PC-9 (cell line): ENCODE measurements at regions not wholly inside any gene's neighbourhood (a gene's known extent, or its start where the extent isn't known, plus 50 kb on each side); places are given as distances from the start of the nearest gene placed in this dataset.
A peak's percentile ranks its signal among the peaks of the same experiment; 100 is the strongest.
"Not testable (repeated sequence)": the region's sequence is repeated elsewhere in the genome, so short reads cannot be mapped to it uniquely, and the experiment has no call there.

Experiments
- BruUV-seq: library from RNA; stranded (reverse); fragments of 400-500 nt; replicated peaks from 2 replicates; lab custom pipeline; 2021; lab: Mats Ljungman, UMichigan
- CTCF ChIA-PET: fragments of 300-600 bp; sonication (Branson Sonifier 250); formaldehyde crosslinking; loops from one replicate; lab custom pipeline; 2022; ENCODE audit warnings: antibody characterized with exemption; lab: Charles Lee
- POLR2A ChIA-PET: fragments of 300-600 bp; sonication (Branson Sonifier 250); formaldehyde crosslinking; loops from one replicate; lab custom pipeline; 2022; ENCODE audit warnings: antibody characterized with exemption; ENCODE audit not compliant: unreplicated experiment; lab: Charles Lee
- DNase-seq, 2 experiments: peaks; one replicate each; pipeline versions ENCODE4 v3.0.0 to v3.0.0-alpha.2; 2015 to 2022; ENCODE audit warnings: mixed read lengths in 1 of 2
- H2AFZ ChIP-seq: fragments of 200-600 bp; sonication (generic); 2 replicates; pipeline ENCODE4 v1.8.1; 2017; ENCODE audit warnings: antibody characterized with exemption
- H3F3A ChIP-seq: fragments of 200-600 bp; sonication (generic); 2 replicates; pipeline ENCODE4 v1.8.1; 2017; ENCODE audit warnings: antibody characterized with exemption, mild to moderate bottlenecking, low read depth; ENCODE audit not compliant: insufficient read depth
- H3K27ac ChIP-seq: fragments of 200-600 bp; sonication (generic); 2 replicates; pipeline ENCODE4 v1.6.1; 2016; ENCODE audit warnings: mixed run types
- H3K27me3 ChIP-seq: fragments of 200-600 bp; sonication (generic); 2 replicates; pipeline ENCODE4 v1.6.1; 2016; ENCODE audit warnings: low read depth, mixed run types; ENCODE audit not compliant: insufficient read depth
- H3K36me3 ChIP-seq: fragments of 200-600 bp; sonication (generic); 2 replicates; pipeline ENCODE4 v1.6.1; 2016; ENCODE audit warnings: low read depth, mixed run types
- H3K4me1 ChIP-seq: fragments of 200-600 bp; sonication (generic); replicated peaks from 2 replicates; pipeline ENCODE4 v1.6.1; 2016; ENCODE audit warnings: mixed run types; ENCODE audit not compliant: insufficient read depth
- H3K4me2 ChIP-seq: fragments of 200-600 bp; sonication (generic); 2 replicates; pipeline ENCODE4 v1.6.1; 2017; ENCODE audit warnings: mixed run types
- H3K4me3 ChIP-seq: fragments of 200-600 bp; sonication (generic); 2 replicates; pipeline ENCODE4 v1.6.1; 2016; ENCODE audit warnings: mixed run types
- H3K79me2 ChIP-seq: fragments of 200-600 bp; sonication (generic); 2 replicates; pipeline ENCODE4 v1.6.1; 2017; ENCODE audit warnings: low read depth, mixed run types
- H3K9me2 ChIP-seq: fragments of 200-600 bp; sonication (generic); 2 replicates; pipeline ENCODE4 v1.8.1; 2017; ENCODE audit warnings: mild to moderate bottlenecking; ENCODE audit not compliant: insufficient read depth
- H3K9me3 ChIP-seq: fragments of 200-600 bp; sonication (generic); 2 replicates; pipeline ENCODE4 v1.8.1; 2016; ENCODE audit warnings: low read depth; ENCODE audit not compliant: insufficient read depth
- H4K20me1 ChIP-seq: fragments of 200-600 bp; sonication (generic); 2 replicates; pipeline ENCODE4 v1.8.1; 2017; ENCODE audit not compliant: insufficient read depth
- EZH2 ChIP-seq: fragments of 200-600 bp; sonication (generic); IDR thresholded peaks from 2 replicates; pipeline ENCODE4 v1.8.0; 2017; ENCODE audit warnings: antibody characterized with exemption, low read depth
- intact Hi-C: fragments of 100-400 bp; cut with micrococcal nuclease; formaldehyde crosslinking; loops from one replicate; pipeline ENCODE4 v1.10.0; 2022; ENCODE audit not compliant: unreplicated experiment
- TF ChIP-seq, protein P1 (sequence below): fragments of 200-600 bp; sonication (generic); conservative IDR thresholded peaks from 2 replicates; pipeline ENCODE4 v1.6.1; 2017; ENCODE audit warnings: mixed run types, antibody characterized with exemption, mild to moderate bottlenecking, moderate library complexity

DNA sequence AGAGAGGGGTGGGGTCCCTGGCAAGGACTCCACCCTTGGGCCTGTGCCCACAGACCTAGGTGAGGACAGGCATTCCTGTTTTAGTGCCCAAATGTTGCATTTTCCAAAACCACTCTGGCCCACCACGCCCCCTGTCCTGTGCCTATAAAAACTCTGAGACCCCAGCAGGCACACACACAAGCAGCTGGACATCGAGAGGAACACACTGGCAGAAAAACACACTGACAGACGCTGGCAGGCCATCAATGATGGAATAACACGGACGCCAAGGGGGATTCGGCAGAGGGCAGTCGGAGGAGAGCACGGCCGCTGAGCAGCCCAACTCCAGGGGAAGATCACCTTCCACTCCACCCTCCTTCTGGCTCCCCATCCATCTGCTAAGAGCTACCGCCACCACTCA, 386.9 kb upstream of the AUTS2 start:
- Histone ChIP-seq H3K36me3 (no peaks in the 10 kb centered on the region), H3K4me1 (peaks cover 9% of the 10 kb centered on the region; the same call in 1 of the 2 replicates), H3K27ac (no peak overlapping the region), H3K4me2 (no peak overlapping the region), H3K4me3 (no peak overlapping the region), H3K9me3 (no peaks in the 10 kb centered on the region), H3F3A (peaks cover 14% of the 10 kb centered on the region; the same call in 1 of the 2 replicates), H3K27me3 (no peaks in the 10 kb centered on the region), H3K9me2 (no peaks in the 10 kb centered on the region), H2AFZ (no peak overlapping the region), H4K20me1 (no peaks in the 10 kb centered on the region), H3K79me2 (no peaks in the 10 kb centered on the region)
- intact Hi-C loops, result no loop called here
- BruUV-seq, result no TSS peak
- ChIA-PET CTCF (no interaction called here), POLR2A (no interaction called here)
- TF ChIP-seq EZH2, result no peak
- TF ChIP-seq, protein P1, sequence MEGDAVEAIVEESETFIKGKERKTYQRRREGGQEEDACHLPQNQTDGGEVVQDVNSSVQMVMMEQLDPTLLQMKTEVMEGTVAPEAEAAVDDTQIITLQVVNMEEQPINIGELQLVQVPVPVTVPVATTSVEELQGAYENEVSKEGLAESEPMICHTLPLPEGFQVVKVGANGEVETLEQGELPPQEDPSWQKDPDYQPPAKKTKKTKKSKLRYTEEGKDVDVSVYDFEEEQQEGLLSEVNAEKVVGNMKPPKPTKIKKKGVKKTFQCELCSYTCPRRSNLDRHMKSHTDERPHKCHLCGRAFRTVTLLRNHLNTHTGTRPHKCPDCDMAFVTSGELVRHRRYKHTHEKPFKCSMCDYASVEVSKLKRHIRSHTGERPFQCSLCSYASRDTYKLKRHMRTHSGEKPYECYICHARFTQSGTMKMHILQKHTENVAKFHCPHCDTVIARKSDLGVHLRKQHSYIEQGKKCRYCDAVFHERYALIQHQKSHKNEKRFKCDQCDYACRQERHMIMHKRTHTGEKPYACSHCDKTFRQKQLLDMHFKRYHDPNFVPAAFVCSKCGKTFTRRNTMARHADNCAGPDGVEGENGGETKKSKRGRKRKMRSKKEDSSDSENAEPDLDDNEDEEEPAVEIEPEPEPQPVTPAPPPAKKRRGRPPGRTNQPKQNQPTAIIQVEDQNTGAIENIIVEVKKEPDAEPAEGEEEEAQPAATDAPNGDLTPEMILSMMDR, result no peak
- DNase-seq, result no peak

DNA sequence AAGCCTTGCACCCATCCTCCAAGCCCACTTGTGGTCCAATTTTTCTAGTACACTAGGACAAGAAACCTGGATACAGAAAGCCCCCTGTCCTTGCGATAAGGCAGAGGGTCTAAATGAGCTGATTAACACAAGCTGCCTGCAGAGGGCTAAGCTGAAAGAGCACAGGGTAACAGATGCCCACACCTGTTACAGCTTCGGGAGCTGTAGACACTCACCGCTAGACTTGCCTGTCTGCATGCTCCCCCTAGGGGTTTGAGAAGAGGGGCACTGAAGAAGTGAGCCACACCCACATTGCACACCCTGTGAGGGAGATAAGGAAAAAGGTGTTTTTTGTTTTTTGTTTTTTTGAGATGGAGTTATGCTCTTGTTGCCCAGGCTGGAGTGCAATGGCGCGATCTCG, 386.5 kb upstream of the AUTS2 start:
- no peak for TF ChIP-seq EZH2
- TF ChIP-seq, protein P1, result no peak
- Histone ChIP-seq H3K4me3 (no peak overlapping the region), H4K20me1 (no peaks in the 10 kb centered on the region), H3K27ac (no peak overlapping the region), H3K4me1 (peaks cover 9% of the 10 kb centered on the region; the same call in 1 of the 2 replicates), H3K9me3 (no peaks in the 10 kb centered on the region), H3F3A (peaks cover 14% of the 10 kb centered on the region; the same call in 1 of the 2 replicates), H3K79me2 (no peaks in the 10 kb centered on the region), H3K9me2 (no peaks in the 10 kb centered on the region), H2AFZ (no peak overlapping the region), H3K4me2 (no peak overlapping the region), H3K27me3 (no peaks in the 10 kb centered on the region), H3K36me3 (no peaks in the 10 kb centered on the region)
- DNase-seq, result no peak
- ChIA-PET POLR2A (no interaction called here), CTCF (no interaction called here)
- no TSS peak for BruUV-seq
- intact Hi-C loops, result no loop called here

DNA sequence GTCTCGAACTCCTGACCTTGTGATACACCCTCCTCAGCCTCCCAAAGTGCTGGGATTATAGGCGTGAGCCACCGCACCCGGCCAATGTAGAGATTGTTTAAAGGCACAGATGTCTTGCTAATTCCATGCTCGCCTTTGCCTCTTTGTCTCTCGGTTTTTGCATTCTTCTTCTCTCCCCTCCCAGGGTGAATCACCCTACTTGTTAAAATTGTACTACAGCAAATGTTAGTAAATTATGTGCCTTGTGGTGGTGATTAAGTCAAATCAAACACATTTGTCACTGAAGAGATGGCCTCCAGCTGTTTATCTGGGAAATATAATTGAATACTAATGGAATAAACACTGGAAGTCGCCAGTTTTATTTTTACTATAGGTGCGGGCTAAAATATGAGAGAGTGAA, 384.4 kb upstream of the AUTS2 start:
- Histone ChIP-seq H4K20me1 (no peaks in the 10 kb centered on the region), H3K9me2 (no peaks in the 10 kb centered on the region), H3K36me3 (no peaks in the 10 kb centered on the region), H2AFZ (no peak overlapping the region), H3K27me3 (no peaks in the 10 kb centered on the region), H3K4me1 (peaks cover 9% of the 10 kb centered on the region; the same call in 1 of the 2 replicates), H3K4me3 (no peak overlapping the region), H3K9me3 (no peaks in the 10 kb centered on the region), H3K27ac (no peak overlapping the region), H3K4me2 (peak overlapping the region; percentile 5; the same call in 1 of the 2 replicates), H3K79me2 (no peaks in the 10 kb centered on the region), H3F3A (peaks cover 14% of the 10 kb centered on the region; the same call in 1 of the 2 replicates)
- DNase-seq, result peak in 1 of 2 experiments; percentile 71
- no TSS peak for BruUV-seq
- ChIA-PET POLR2A (no interaction called here), CTCF (no interaction called here)
- intact Hi-C loops, result no loop called here
- TF ChIP-seq EZH2, result no peak
- TF ChIP-seq, protein P1, result no peak

DNA sequence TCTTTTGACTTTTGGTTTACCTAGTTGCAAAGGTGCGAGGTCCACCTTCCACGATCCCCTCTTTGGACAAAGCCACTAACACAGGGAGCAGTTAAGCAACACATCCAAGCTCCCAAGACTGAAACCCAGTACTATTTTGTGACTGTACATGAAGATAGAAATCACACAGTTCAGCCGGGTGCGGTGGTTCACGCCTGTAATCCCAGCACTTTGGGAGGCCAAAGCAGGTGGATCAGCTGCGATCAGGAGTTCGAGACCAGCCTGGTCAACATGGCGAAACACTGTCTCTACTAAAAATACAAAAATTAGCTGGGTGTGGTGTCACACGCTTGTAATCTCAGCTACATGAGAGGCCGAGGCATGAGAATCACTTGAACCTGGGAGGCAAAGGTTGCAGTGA, 382.8 kb upstream of the AUTS2 start:
- intact Hi-C loops, H3K4me2 ChIP-seq, H3K4me3 ChIP-seq, DNase-seq, H3K27me3 ChIP-seq, H3K9me3 ChIP-seq, H3K9me2 ChIP-seq, H3K36me3 ChIP-seq, POLR2A ChIA-PET, BruUV-seq, H3K4me1 ChIP-seq, H3K79me2 ChIP-seq, H4K20me1 ChIP-seq, H3K27ac ChIP-seq, CTCF ChIA-PET, H2AFZ ChIP-seq: not testable (repeated sequence)
- peaks cover 14% of the 10 kb centered on the region; the same call in 1 of the 2 replicates for H3F3A ChIP-seq
